GM23338 (cell line): ENCODE measurements at regions not wholly inside any gene's neighbourhood (a gene's known extent, or its start where the extent isn't known, plus 50 kb on each side); places are given as distances from the start of the nearest gene placed in this dataset.

Source experiments
- CREB1 ChIP-seq: fragments of 250-450 bp; sonication (Bioruptor Pico); IDR thresholded peaks from 2 replicates; pipeline ENCODE4 v1.5.0; 2020; ENCODE audit warnings: low read depth, mild to moderate bottlenecking, moderate library complexity
- EZH2 ChIP-seq: fragments of 200-600 bp; sonication (generic); IDR thresholded peaks from one replicate; pipeline ENCODE4 v1.8.0; 2017; ENCODE audit warnings: antibody characterized with exemption, mild to moderate bottlenecking, low read depth; ENCODE audit not compliant: unreplicated experiment
- EZH2phosphoT487 ChIP-seq: fragments of 200-600 bp; sonication (generic); IDR thresholded peaks from one replicate; pipeline ENCODE4 v1.8.1; 2018; ENCODE audit warnings: antibody characterized with exemption; ENCODE audit not compliant: unreplicated experiment
- JUNB ChIP-seq: IDR thresholded peaks from one replicate; pipeline ENCODE4 v1.6.1; 2016; ENCODE audit warnings: antibody characterized with exemption; ENCODE audit not compliant: unreplicated experiment
- NANOG ChIP-seq: IDR thresholded peaks from 2 replicates; pipeline ENCODE4 v1.6.1; 2016; ENCODE audit warnings: antibody characterized with exemption, borderline replicate concordance
- POLR2AphosphoS5 ChIP-seq: IDR thresholded peaks from 2 replicates; pipeline ENCODE4 v1.6.1; 2016; ENCODE audit warnings: antibody characterized with exemption, low read depth
- STAT1 ChIP-seq: IDR thresholded peaks from one replicate; pipeline ENCODE4 v1.6.1; 2016; ENCODE audit warnings: antibody characterized with exemption; ENCODE audit not compliant: unreplicated experiment
- ZNF114 ChIP-seq: fragments of 250-450 bp; sonication (Bioruptor Pico); IDR thresholded peaks from 2 replicates; pipeline ENCODE4 v1.5.0; 2020; ENCODE audit warnings: mild to moderate bottlenecking, moderate library complexity
- ZNF331 ChIP-seq: fragments of 250-450 bp; sonication (Bioruptor Pico); IDR thresholded peaks from 2 replicates; pipeline ENCODE4 v1.5.0; 2020; ENCODE audit warnings: low read depth, mild to moderate bottlenecking, moderate library complexity
- TF ChIP-seq, protein P1 (sequence below), 2 experiments: fragments of 200-600 bp in 1 of 2; sonication (generic) in 1 of 2; conservative IDR thresholded peaks; 2 replicates each; pipeline versions ENCODE4 v1.5.1 to v1.6.1; 2016 to 2017; ENCODE audit warnings: antibody characterized with exemption in 2 of 2, low read depth in 2 of 2, mild to moderate bottlenecking in 2 of 2, moderate library complexity in 1 of 2
- TF ChIP-seq, protein P2 (sequence below): IDR thresholded peaks from 2 replicates; pipeline ENCODE4 v1.6.1; 2016; ENCODE audit warnings: antibody characterized with exemption
- TF ChIP-seq, protein P3 (sequence below): IDR thresholded peaks from one replicate; pipeline ENCODE4 v1.6.1; 2018; ENCODE audit warnings: antibody characterized with exemption; ENCODE audit not compliant: unreplicated experiment
- TF ChIP-seq, protein P4 (sequence below): fragments of 250-450 bp; sonication (Bioruptor Pico); IDR thresholded peaks from 2 replicates; pipeline ENCODE4 v1.5.0; 2020; ENCODE audit warnings: mild to moderate bottlenecking, moderate library complexity

DNA sequence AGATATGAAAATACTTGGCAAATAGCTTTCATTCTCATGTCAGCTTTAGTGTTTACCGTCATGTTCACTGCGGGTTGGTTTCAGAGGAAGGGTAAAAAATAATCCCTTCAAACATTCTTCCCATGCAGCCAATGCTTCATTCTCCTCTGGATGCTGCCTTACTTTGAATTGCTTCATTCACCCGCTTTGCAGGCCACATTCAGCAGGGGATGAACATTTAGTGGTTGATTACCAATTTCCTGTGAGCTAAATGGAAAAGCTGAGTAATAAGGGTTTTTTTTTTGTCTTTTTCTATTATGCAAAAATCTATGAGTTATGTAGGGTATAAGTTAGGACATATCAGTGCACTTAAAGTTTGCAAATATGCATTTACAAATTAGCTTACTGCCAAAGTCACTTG lies 96.3 kb upstream of the MEF2C start:
- TF ChIP-seq, protein P1, sequence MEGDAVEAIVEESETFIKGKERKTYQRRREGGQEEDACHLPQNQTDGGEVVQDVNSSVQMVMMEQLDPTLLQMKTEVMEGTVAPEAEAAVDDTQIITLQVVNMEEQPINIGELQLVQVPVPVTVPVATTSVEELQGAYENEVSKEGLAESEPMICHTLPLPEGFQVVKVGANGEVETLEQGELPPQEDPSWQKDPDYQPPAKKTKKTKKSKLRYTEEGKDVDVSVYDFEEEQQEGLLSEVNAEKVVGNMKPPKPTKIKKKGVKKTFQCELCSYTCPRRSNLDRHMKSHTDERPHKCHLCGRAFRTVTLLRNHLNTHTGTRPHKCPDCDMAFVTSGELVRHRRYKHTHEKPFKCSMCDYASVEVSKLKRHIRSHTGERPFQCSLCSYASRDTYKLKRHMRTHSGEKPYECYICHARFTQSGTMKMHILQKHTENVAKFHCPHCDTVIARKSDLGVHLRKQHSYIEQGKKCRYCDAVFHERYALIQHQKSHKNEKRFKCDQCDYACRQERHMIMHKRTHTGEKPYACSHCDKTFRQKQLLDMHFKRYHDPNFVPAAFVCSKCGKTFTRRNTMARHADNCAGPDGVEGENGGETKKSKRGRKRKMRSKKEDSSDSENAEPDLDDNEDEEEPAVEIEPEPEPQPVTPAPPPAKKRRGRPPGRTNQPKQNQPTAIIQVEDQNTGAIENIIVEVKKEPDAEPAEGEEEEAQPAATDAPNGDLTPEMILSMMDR (conservative IDR thresholded peaks at IDR 0.05; ENCODE audit: low read depth in 2 of 2) = no peak
- peak; percentile 82; the same call in 1 of the 2 replicates for TF ChIP-seq NANOG
- TF ChIP-seq POLR2AphosphoS5 = no peak
- TF ChIP-seq, protein P2, sequence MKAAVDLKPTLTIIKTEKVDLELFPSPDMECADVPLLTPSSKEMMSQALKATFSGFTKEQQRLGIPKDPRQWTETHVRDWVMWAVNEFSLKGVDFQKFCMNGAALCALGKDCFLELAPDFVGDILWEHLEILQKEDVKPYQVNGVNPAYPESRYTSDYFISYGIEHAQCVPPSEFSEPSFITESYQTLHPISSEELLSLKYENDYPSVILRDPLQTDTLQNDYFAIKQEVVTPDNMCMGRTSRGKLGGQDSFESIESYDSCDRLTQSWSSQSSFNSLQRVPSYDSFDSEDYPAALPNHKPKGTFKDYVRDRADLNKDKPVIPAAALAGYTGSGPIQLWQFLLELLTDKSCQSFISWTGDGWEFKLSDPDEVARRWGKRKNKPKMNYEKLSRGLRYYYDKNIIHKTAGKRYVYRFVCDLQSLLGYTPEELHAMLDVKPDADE = 0 out of 2 replicates have a peak, but pooled peaks have one; percentile 17
- TF ChIP-seq, protein P3, sequence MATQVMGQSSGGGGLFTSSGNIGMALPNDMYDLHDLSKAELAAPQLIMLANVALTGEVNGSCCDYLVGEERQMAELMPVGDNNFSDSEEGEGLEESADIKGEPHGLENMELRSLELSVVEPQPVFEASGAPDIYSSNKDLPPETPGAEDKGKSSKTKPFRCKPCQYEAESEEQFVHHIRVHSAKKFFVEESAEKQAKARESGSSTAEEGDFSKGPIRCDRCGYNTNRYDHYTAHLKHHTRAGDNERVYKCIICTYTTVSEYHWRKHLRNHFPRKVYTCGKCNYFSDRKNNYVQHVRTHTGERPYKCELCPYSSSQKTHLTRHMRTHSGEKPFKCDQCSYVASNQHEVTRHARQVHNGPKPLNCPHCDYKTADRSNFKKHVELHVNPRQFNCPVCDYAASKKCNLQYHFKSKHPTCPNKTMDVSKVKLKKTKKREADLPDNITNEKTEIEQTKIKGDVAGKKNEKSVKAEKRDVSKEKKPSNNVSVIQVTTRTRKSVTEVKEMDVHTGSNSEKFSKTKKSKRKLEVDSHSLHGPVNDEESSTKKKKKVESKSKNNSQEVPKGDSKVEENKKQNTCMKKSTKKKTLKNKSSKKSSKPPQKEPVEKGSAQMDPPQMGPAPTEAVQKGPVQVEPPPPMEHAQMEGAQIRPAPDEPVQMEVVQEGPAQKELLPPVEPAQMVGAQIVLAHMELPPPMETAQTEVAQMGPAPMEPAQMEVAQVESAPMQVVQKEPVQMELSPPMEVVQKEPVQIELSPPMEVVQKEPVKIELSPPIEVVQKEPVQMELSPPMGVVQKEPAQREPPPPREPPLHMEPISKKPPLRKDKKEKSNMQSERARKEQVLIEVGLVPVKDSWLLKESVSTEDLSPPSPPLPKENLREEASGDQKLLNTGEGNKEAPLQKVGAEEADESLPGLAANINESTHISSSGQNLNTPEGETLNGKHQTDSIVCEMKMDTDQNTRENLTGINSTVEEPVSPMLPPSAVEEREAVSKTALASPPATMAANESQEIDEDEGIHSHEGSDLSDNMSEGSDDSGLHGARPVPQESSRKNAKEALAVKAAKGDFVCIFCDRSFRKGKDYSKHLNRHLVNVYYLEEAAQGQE = no peak
- no peak for TF ChIP-seq EZH2
- no peak for TF ChIP-seq CREB1 (CRISPR knock-in tag)
- no peak for TF ChIP-seq EZH2phosphoT487
- no peak for TF ChIP-seq JUNB
- TF ChIP-seq ZNF114 (CRISPR knock-in tag) = no peak
- TF ChIP-seq ZNF331 (CRISPR knock-in tag) = no peak
- TF ChIP-seq, protein P4, sequence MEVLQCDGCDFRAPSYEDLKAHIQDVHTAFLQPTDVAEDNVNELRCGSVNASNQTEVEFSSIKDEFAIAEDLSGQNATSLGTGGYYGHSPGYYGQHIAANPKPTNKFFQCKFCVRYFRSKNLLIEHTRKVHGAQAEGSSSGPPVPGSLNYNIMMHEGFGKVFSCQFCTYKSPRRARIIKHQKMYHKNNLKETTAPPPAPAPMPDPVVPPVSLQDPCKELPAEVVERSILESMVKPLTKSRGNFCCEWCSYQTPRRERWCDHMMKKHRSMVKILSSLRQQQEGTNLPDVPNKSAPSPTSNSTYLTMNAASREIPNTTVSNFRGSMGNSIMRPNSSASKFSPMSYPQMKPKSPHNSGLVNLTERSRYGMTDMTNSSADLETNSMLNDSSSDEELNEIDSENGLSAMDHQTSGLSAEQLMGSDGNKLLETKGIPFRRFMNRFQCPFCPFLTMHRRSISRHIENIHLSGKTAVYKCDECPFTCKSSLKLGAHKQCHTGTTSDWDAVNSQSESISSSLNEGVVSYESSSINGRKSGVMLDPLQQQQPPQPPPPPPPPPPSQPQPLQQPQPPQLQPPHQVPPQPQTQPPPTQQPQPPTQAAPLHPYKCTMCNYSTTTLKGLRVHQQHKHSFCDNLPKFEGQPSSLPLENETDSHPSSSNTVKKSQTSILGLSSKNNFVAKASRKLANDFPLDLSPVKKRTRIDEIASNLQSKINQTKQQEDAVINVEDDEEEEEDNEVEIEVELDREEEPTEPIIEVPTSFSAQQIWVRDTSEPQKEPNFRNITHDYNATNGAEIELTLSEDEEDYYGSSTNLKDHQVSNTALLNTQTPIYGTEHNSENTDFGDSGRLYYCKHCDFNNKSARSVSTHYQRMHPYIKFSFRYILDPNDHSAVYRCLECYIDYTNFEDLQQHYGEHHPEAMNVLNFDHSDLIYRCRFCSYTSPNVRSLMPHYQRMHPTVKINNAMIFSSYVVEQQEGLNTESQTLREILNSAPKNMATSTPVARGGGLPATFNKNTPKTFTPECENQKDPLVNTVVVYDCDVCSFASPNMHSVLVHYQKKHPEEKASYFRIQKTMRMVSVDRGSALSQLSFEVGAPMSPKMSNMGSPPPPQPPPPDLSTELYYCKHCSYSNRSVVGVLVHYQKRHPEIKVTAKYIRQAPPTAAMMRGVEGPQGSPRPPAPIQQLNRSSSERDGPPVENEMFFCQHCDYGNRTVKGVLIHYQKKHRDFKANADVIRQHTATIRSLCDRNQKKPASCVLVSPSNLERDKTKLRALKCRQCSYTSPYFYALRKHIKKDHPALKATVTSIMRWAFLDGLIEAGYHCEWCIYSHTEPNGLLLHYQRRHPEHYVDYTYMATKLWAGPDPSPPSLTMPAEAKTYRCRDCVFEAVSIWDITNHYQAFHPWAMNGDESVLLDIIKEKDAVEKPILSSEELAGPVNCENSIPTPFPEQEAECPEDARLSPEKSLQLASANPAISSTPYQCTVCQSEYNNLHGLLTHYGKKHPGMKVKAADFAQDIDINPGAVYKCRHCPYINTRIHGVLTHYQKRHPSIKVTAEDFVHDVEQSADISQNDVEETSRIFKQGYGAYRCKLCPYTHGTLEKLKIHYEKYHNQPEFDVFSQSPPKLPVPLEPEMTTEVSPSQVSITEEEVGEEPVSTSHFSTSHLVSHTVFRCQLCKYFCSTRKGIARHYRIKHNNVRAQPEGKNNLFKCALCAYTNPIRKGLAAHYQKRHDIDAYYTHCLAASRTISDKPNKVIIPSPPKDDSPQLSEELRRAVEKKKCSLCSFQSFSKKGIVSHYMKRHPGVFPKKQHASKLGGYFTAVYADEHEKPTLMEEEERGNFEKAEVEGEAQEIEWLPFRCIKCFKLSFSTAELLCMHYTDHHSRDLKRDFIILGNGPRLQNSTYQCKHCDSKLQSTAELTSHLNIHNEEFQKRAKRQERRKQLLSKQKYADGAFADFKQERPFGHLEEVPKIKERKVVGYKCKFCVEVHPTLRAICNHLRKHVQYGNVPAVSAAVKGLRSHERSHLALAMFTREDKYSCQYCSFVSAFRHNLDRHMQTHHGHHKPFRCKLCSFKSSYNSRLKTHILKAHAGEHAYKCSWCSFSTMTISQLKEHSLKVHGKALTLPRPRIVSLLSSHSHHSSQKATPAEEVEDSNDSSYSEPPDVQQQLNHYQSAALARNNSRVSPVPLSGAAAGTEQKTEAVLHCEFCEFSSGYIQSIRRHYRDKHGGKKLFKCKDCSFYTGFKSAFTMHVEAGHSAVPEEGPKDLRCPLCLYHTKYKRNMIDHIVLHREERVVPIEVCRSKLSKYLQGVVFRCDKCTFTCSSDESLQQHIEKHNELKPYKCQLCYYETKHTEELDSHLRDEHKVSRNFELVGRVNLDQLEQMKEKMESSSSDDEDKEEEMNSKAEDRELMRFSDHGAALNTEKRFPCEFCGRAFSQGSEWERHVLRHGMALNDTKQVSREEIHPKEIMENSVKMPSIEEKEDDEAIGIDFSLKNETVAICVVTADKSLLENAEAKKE (CRISPR knock-in tag) = no peak
- no peak for TF ChIP-seq STAT1
